H1 (cell line): ENCODE measurements at regions not wholly inside any gene's neighbourhood (a gene's known extent, or its start where the extent isn't known, plus 50 kb on each side); places are given as distances from the start of the nearest gene placed in this dataset.

ENCODE experiments used
- CTCF ChIA-PET: fragments of 300-600 bp; sonication (Branson Sonifier 250); formaldehyde crosslinking; loops from one replicate; lab custom pipeline; 2021; ENCODE audit not compliant: partially characterized antibody; lab: Charles Lee
- POLR2A ChIA-PET: fragments of 300-600 bp; sonication (Branson Sonifier 250); formaldehyde crosslinking; loops from one replicate; lab custom pipeline; 2021; ENCODE audit warnings: inconsistent platforms; ENCODE audit not compliant: partially characterized antibody; lab: Charles Lee
- DNase-seq, 2 experiments: peaks; one replicate each; pipeline versions ENCODE4 v3.0.0 to v3.0.0-alpha.2; 2010 to 2022; ENCODE audit warnings: low spot score in 2 of 2, low read depth in 1 of 2, mixed read lengths in 1 of 2
- FAIRE-seq: peaks from 2 replicates; lab custom pipeline; 2011; peaks lifted over from hg19 to GRCh38; lab: Jason Lieb, UNC
- H2AFZ ChIP-seq: 2 replicates; pipeline ENCODE4 v1.8.1; 2012; ENCODE audit warnings: low read length, inconsistent platforms
- H2AK5ac ChIP-seq: 2 replicates; pipeline ENCODE4 v1.6.1; 2013; ENCODE audit warnings: low read depth, low read length
- H2BK120ac ChIP-seq: replicated peaks from 2 replicates; pipeline ENCODE3; 2013; ENCODE audit warnings: low read depth, low read length, inconsistent platforms
- H2BK12ac ChIP-seq: 2 replicates; pipeline ENCODE4 v1.6.1; 2013; ENCODE audit warnings: low read depth, low read length
- H2BK15ac ChIP-seq: 2 replicates; pipeline ENCODE4 v1.6.1; 2013; ENCODE audit warnings: low read length
- H2BK20ac ChIP-seq: 2 replicates; pipeline ENCODE4 v1.6.1; 2013; ENCODE audit warnings: low read length
- H2BK5ac ChIP-seq: 2 replicates; pipeline ENCODE4 v1.6.1; 2013; ENCODE audit warnings: low read depth, low read length
- H3K14ac ChIP-seq: 2 replicates; pipeline ENCODE4 v1.6.1; 2013; ENCODE audit warnings: inconsistent platforms; ENCODE audit not compliant: insufficient read length
- H3K18ac ChIP-seq: 2 replicates; pipeline ENCODE4 v1.6.1; 2013; ENCODE audit warnings: low read length; ENCODE audit errors: extremely low read depth
- H3K23ac ChIP-seq: 2 replicates; pipeline ENCODE4 v1.6.1; 2013; ENCODE audit warnings: inconsistent platforms; ENCODE audit not compliant: insufficient read length
- H3K23me2 ChIP-seq: 2 replicates; pipeline ENCODE4 v1.6.1; 2013; ENCODE audit warnings: low read depth, low read length
- H3K27ac ChIP-seq: 2 replicates; pipeline ENCODE4 v1.6.1; 2011; ENCODE audit warnings: low read depth, low read length, inconsistent platforms
- H3K27me3 ChIP-seq, 4 experiments: replicated peaks in 1 of 4; 1 replicate in 1 of 4; 2 replicates in 3 of 4; pipeline versions ENCODE4 v1.6.1 to v1.8.1; 2011 to 2013; ENCODE audit warnings: low read length in 3 of 4, mild to moderate bottlenecking in 3 of 4, inconsistent platforms in 2 of 4, mixed read lengths in 2 of 4, moderate library complexity in 1 of 4; ENCODE audit not compliant: control insufficient read depth in 3 of 4, insufficient read depth in 3 of 4; ENCODE audit errors: extremely low read depth in 1 of 4
- H3K36me3 ChIP-seq, 4 experiments: 2 replicates each; pipeline versions ENCODE4 v1.6.1 to v1.8.1; 2011 to 2013; ENCODE audit warnings: mild to moderate bottlenecking in 4 of 4, low read length in 3 of 4, moderate library complexity in 2 of 4, control low read depth in 1 of 4, inconsistent platforms in 1 of 4; ENCODE audit not compliant: insufficient read depth in 4 of 4, control insufficient read depth in 2 of 4
- H3K4ac ChIP-seq: replicated peaks from 2 replicates; pipeline ENCODE3; 2013; ENCODE audit warnings: low read length, low read depth, mixed read lengths, inconsistent platforms; ENCODE audit not compliant: insufficient read length
- H3K4me1 ChIP-seq, 4 experiments: replicated peaks in 1 of 4; 1 replicate in 1 of 4; 2 replicates in 3 of 4; pipeline versions ENCODE4 v1.6.1 to v1.8.1; 2011 to 2013; ENCODE audit warnings: low read length in 3 of 4, inconsistent platforms in 2 of 4, mixed read lengths in 1 of 4; ENCODE audit not compliant: insufficient read depth in 4 of 4, control insufficient read depth in 3 of 4
- H3K4me2 ChIP-seq, 2 experiments: 2 replicates each; pipeline versions ENCODE4 v1.6.1 to v1.8.1; 2011 to 2013; ENCODE audit warnings: low read depth in 2 of 2, low read length in 2 of 2, control low read depth in 1 of 2, inconsistent platforms in 1 of 2, mild to moderate bottlenecking in 1 of 2; ENCODE audit not compliant: insufficient read depth in 1 of 2
- H3K4me3 ChIP-seq, 4 experiments: fragments of 200-600, 300-600 bp in 1 of 4; sonication (generic), shearing (Covaris generic), sonication (Bioruptor Twin) in 1 of 4; 2 replicates each; pipeline versions ENCODE4 v1.5.1 to v1.8.1; 2011 to 2016; ENCODE audit warnings: low read length in 4 of 4, low read depth in 3 of 4, control low read depth in 2 of 4, inconsistent platforms in 2 of 4, mild to moderate bottlenecking in 2 of 4, mixed read lengths in 1 of 4, moderate library complexity in 1 of 4; ENCODE audit not compliant: insufficient read depth in 2 of 4; ENCODE audit errors: extremely low read depth in 1 of 4
- H3K56ac ChIP-seq: replicated peaks from 2 replicates; pipeline ENCODE3; 2013; ENCODE audit warnings: low read depth, mild to moderate bottlenecking, mixed read lengths, low read length, inconsistent platforms; ENCODE audit not compliant: insufficient read length
- H3K79me1 ChIP-seq: 2 replicates; pipeline ENCODE4 v1.6.1; 2013; ENCODE audit warnings: low read depth, low read length, control low read depth
- H3K79me2 ChIP-seq, 2 experiments: 2 replicates each; pipeline versions ENCODE4 v1.6.1 to v1.8.1; 2012 to 2013; ENCODE audit warnings: low read length in 2 of 2, mild to moderate bottlenecking in 2 of 2, inconsistent platforms in 1 of 2; ENCODE audit not compliant: insufficient read depth in 2 of 2, control insufficient read depth in 1 of 2
- H3K9ac ChIP-seq, 4 experiments: replicated peaks in 1 of 4; 1 replicate in 1 of 4; 2 replicates in 3 of 4; pipeline versions ENCODE4 v1.6.1 to v1.8.1; 2011 to 2013; ENCODE audit warnings: low read depth in 3 of 4, low read length in 3 of 4, control low read depth in 2 of 4, mild to moderate bottlenecking in 2 of 4, moderate library complexity in 2 of 4, inconsistent platforms in 1 of 4; ENCODE audit errors: extremely low read depth in 1 of 4
- H3K9me3 ChIP-seq, 2 experiments: 2 replicates each; pipeline versions ENCODE4 v1.6.1 to v1.8.1; 2012 to 2013; ENCODE audit warnings: mild to moderate bottlenecking in 2 of 2, moderate library complexity in 2 of 2, control low read depth in 1 of 2, inconsistent platforms in 1 of 2, low read depth in 1 of 2, low read length in 1 of 2, mixed read lengths in 1 of 2; ENCODE audit not compliant: insufficient read depth in 2 of 2
- H4K20me1 ChIP-seq, 2 experiments: replicated peaks in 1 of 2; 2 replicates each; pipeline versions ENCODE3 to v1.8.1; 2011 to 2013; ENCODE audit warnings: inconsistent platforms in 2 of 2, low read length in 2 of 2, mild to moderate bottlenecking in 1 of 2; ENCODE audit not compliant: insufficient read depth in 2 of 2, control insufficient read depth in 1 of 2
- H4K5ac ChIP-seq: 2 replicates; pipeline ENCODE4 v1.6.1; 2013; ENCODE audit warnings: low read length, low read depth, mixed read lengths, inconsistent platforms; ENCODE audit not compliant: insufficient read length
- H4K8ac ChIP-seq: 2 replicates; pipeline ENCODE4 v1.8.0; 2013; ENCODE audit warnings: mild to moderate bottlenecking, moderate library complexity, low read length, inconsistent platforms; ENCODE audit not compliant: insufficient read depth; ENCODE audit errors: extremely low read depth
- H4K91ac ChIP-seq: replicated peaks from 2 replicates; pipeline ENCODE3; 2013; ENCODE audit warnings: low read length, mixed read lengths, inconsistent platforms; ENCODE audit not compliant: insufficient read length
- BACH1 ChIP-seq: IDR thresholded peaks from 2 replicates; pipeline ENCODE4 v1.6.1; 2012; ENCODE audit warnings: low read length, improper control_type of control experiment
- BCL11A ChIP-seq, 2 experiments: IDR thresholded peaks; one replicate each; pipeline ENCODE4 v1.6.1; 2011; ENCODE audit warnings: low read depth in 2 of 2, low read length in 2 of 2, mild to moderate bottlenecking in 2 of 2
- CREB1 ChIP-seq: IDR thresholded peaks from 2 replicates; pipeline ENCODE4 v1.6.1; 2012; ENCODE audit warnings: inconsistent platforms
- E2F6 ChIP-seq: IDR thresholded peaks from 2 replicates; pipeline ENCODE4 v1.6.1; 2012; ENCODE audit warnings: inconsistent platforms
- FOSL1 ChIP-seq: IDR thresholded peaks from 2 replicates; pipeline ENCODE4 v1.6.1; 2011; ENCODE audit warnings: mild to moderate bottlenecking, low read depth, low read length, moderate library complexity; ENCODE audit not compliant: insufficient read depth
- HDAC6 ChIP-seq: IDR thresholded peaks from one replicate; pipeline ENCODE4 v1.7.1; 2012; ENCODE audit warnings: low read depth, mild to moderate bottlenecking, inconsistent platforms, low read length, moderate library complexity
- NANOG ChIP-seq: IDR thresholded peaks from 2 replicates; pipeline ENCODE4 v1.6.1; 2011; ENCODE audit warnings: low read length, low read depth, mild to moderate bottlenecking, inconsistent platforms; ENCODE audit not compliant: insufficient read depth, poor library complexity, severe bottlenecking
- PHF8 ChIP-seq: fragments of 200-600 bp; sonication (generic); conservative IDR thresholded peaks from 2 replicates; pipeline ENCODE4 v1.7.1; 2012; ENCODE audit warnings: low read depth, mild to moderate bottlenecking, inconsistent platforms, low read length, moderate library complexity
- RAD21 ChIP-seq, 2 experiments: IDR thresholded peaks in 1 of 2; conservative IDR thresholded peaks in 1 of 2; 2 replicates each; pipeline ENCODE4 v1.6.1; 2011; ENCODE audit warnings: low read depth in 2 of 2, low read length in 2 of 2, improper control_type of control experiment in 1 of 2, inconsistent platforms in 1 of 2, mild to moderate bottlenecking in 1 of 2, moderate library complexity in 1 of 2
- SAP30 ChIP-seq: fragments of 300-600 bp; sonication (generic); IDR thresholded peaks from 2 replicates; pipeline ENCODE4 v1.7.1; 2012; ENCODE audit warnings: low read length, moderate library complexity, mild to moderate bottlenecking, inconsistent platforms; ENCODE audit not compliant: insufficient read depth, insufficient replicate concordance
- USF2 ChIP-seq: IDR thresholded peaks from 2 replicates; pipeline ENCODE4 v1.6.1; 2011; ENCODE audit warnings: low read length, improper control_type of control experiment
- WGBS, 2 experiments: shearing (Covaris generic) in 1 of 2; methylation state at CpG; one replicate each; pipeline versions ENCODE4 v1.1.6 to v1.1.7; 2013 to 2015; ENCODE audit warnings: low lambda C conversion rate in 2 of 2, mixed read lengths in 2 of 2, inconsistent platforms in 1 of 2, low coverage in 1 of 2, missing lambda C conversion rate in 1 of 2; ENCODE audit not compliant: insufficient replicate concordance in 2 of 2, insufficient coverage in 1 of 2, insufficient read length in 1 of 2; ENCODE audit errors: extremely low coverage in 1 of 2, missing lambda C conversion rate in 1 of 2; 5-methylcytosine and 5-hydroxymethylcytosine counted together

GRCh38 chr13:18949970-18950369 lies 231.7 kb downstream of the TUBA3C start:
- H3K4me3 ChIP-seq, result no peak overlapping the region
- no peak overlapping the region for H4K5ac ChIP-seq
- H3K56ac ChIP-seq, result no peak overlapping the region
- no peaks in the 10 kb centered on the region; the same call in 1 of the 2 replicates for H3K23me2 ChIP-seq
- H3K23ac ChIP-seq, result no peak overlapping the region
- no peaks in the 10 kb centered on the region for H3K27me3 ChIP-seq
- POLR2A ChIA-PET, result no interaction called here
- H4K91ac ChIP-seq, result no peak overlapping the region
- no peak overlapping the region for H2AFZ ChIP-seq
- TF ChIP-seq FOSL1, result no peak
- no peak for TF ChIP-seq SAP30
- no peak for TF ChIP-seq USF2
- no peak for TF ChIP-seq RAD21 (IDR thresholded peaks at IDR 0.05 in 1 of 2, conservative IDR thresholded peaks at IDR 0.05 in 1 of 2; ENCODE audit: low read depth in 2 of 2, low read length in 2 of 2)
- TF ChIP-seq NANOG, result no peak
- no peak for TF ChIP-seq BCL11A (IDR thresholded peaks at IDR 0.05; ENCODE audit: low read depth in 2 of 2, low read length in 2 of 2)
- no peak for TF ChIP-seq BACH1
- no peak for TF ChIP-seq HDAC6
- TF ChIP-seq E2F6, result no peak
- no peak for TF ChIP-seq CREB1
- no peak for TF ChIP-seq PHF8
- H2BK20ac ChIP-seq, result no peak overlapping the region
- H3K4me1 ChIP-seq, result no peaks in the 10 kb centered on the region
- H4K20me1 ChIP-seq, result peaks cover 0 to 1% of the 10 kb centered on the region in 2 experiments
- no peak overlapping the region for H2BK12ac ChIP-seq
- FAIRE-seq, result no peak
- H4K8ac ChIP-seq, result no peak overlapping the region
- DNase-seq, result no peak
- H3K4me2 ChIP-seq, result no peak overlapping the region
- H3K79me1 ChIP-seq, result no peaks in the 10 kb centered on the region
- no peak overlapping the region for H2BK120ac ChIP-seq
- H3K79me2 ChIP-seq, result no peaks in the 10 kb centered on the region
- no peak overlapping the region for H3K18ac ChIP-seq
- no peak overlapping the region for H2AK5ac ChIP-seq
- no peak overlapping the region for H3K9ac ChIP-seq
- 89% methylated on average over 6 of the region's 7 CpGs; no CpG with 5 or more reads in 1 of the 2 experiments for WGBS, 2 experiments
- no peak overlapping the region for H2BK15ac ChIP-seq
- no peak overlapping the region for H3K27ac ChIP-seq
- no peaks in the 10 kb centered on the region for H3K36me3 ChIP-seq
- CTCF ChIA-PET, result no interaction called here
- H2BK5ac ChIP-seq, result no peak overlapping the region
- no peak overlapping the region for H3K14ac ChIP-seq
- H3K9me3 ChIP-seq, result peaks cover 77 to 91% of the 10 kb centered on the region in 2 experiments
- no peak overlapping the region for H3K4ac ChIP-seq
